Tibial artery (tissue), 4 donors: ENCODE measurements at regions not wholly inside any gene's neighbourhood (a gene's known extent, or its start where the extent isn't known, plus 50 kb on each side); places are given as distances from the start of the nearest gene placed in this dataset.

Source experiments
- DNase-seq, 2 donors: peaks; one replicate each; pipeline ENCODE4 v3.0.0-alpha.2; 2019
- H3K27ac ChIP-seq, 2 donors: fragments of 200-600 bp; sonication (generic) in 1 of 2; 1 replicate in 1 of 2; 2 replicates in 1 of 2; pipeline ENCODE4 v1.5.1; 2018 to 2019; ENCODE audit warnings: mild to moderate bottlenecking in 1 of 2
- H3K27me3 ChIP-seq, 2 donors: fragments of 200-600 bp; sonication (generic) in 1 of 2; one replicate each; pipeline versions ENCODE4 v1.5.1 to v1.6.0; 2016 to 2019
- H3K36me3 ChIP-seq, 3 donors: fragments of 200-600 bp; sonication (generic) in 2 of 3; one replicate each; pipeline ENCODE4 v1.5.1; 2016 to 2019; ENCODE audit warnings: mild to moderate bottlenecking in 2 of 3
- H3K4me1 ChIP-seq, 4 donors: fragments of 200-600 bp; sonication (generic) in 2 of 4; 1 replicate in 3 of 4; 2 replicates in 1 of 4; pipeline ENCODE4 v1.5.1; 2016 to 2019
- H3K4me3 ChIP-seq, 2 donors: fragments of 200-600 bp; sonication (generic) in 1 of 2; 1 replicate in 1 of 2; 2 replicates in 1 of 2; pipeline ENCODE4 v1.5.1; 2018 to 2019; ENCODE audit warnings: mild to moderate bottlenecking in 2 of 2
- H3K9me3 ChIP-seq, 3 donors: fragments of 200-600 bp; sonication (generic) in 1 of 3; one replicate each; pipeline ENCODE4 v1.5.1; 2016 to 2019
- intact Hi-C: fragments of 100-400 bp; cut with DNase I; formaldehyde crosslinking; loops from one replicate; pipeline ENCODE4 v1.15.0; 2023; ENCODE audit warnings: low total_unique reads
- TF ChIP-seq, protein P1 (sequence below), 2 experiments: fragments of 200-600 bp in 1 of 2; fragments of 450-650 bp in 1 of 2; IDR thresholded peaks; one replicate each; pipeline ENCODE4 v1.5.1; 2017 to 2019; ENCODE audit warnings: antibody characterized with exemption in 2 of 2, mild to moderate bottlenecking in 1 of 2, moderate library complexity in 1 of 2

- intact Hi-C loops, result no loop called here
- TF ChIP-seq, protein P1, sequence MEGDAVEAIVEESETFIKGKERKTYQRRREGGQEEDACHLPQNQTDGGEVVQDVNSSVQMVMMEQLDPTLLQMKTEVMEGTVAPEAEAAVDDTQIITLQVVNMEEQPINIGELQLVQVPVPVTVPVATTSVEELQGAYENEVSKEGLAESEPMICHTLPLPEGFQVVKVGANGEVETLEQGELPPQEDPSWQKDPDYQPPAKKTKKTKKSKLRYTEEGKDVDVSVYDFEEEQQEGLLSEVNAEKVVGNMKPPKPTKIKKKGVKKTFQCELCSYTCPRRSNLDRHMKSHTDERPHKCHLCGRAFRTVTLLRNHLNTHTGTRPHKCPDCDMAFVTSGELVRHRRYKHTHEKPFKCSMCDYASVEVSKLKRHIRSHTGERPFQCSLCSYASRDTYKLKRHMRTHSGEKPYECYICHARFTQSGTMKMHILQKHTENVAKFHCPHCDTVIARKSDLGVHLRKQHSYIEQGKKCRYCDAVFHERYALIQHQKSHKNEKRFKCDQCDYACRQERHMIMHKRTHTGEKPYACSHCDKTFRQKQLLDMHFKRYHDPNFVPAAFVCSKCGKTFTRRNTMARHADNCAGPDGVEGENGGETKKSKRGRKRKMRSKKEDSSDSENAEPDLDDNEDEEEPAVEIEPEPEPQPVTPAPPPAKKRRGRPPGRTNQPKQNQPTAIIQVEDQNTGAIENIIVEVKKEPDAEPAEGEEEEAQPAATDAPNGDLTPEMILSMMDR (IDR thresholded peaks at IDR 0.05), result no peak
- DNase-seq, result no peak
Measured at GRCh38 chr2:8095978-8096377, 585.9 kb upstream of the ID2 start.

DNA sequence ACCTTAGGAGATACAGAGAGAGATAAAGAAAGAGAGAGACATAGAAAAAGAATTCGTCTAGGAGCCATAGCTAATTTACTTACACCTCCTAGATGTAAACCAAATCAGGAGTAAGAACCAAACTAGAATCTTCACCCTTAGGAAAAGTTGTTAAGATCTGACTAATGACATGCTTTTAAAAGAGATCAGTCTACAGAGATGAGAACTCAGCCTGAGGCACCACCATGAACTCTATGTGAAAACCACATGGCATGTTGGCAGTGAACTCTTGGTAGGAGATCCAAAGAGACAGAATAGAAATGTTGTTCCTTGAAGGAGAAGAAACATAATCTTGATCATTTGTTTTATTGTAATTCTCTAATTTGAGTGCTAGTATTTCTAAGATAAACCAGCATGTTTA, 585.4 kb upstream of the ID2 start:
- Histone ChIP-seq H3K27me3 (no peaks in the 10 kb centered on the region), H3K4me1 (peaks cover 0 to under 1% (median 0%) of the 10 kb centered on the region in 4 donors), H3K4me3 (no peak overlapping the region), H3K9me3 (no peaks in the 10 kb centered on the region), H3K36me3 (no peaks in the 10 kb centered on the region), H3K27ac (no peak overlapping the region)
- DNase-seq, result no peak
- TF ChIP-seq, protein P1 (IDR thresholded peaks at IDR 0.05), result no peak
- intact Hi-C loops, result no loop called here

More at GRCh38 chr2:8095978-8096377, 585.9 kb upstream of the ID2 start:
- no peaks in the 10 kb centered on the region for H3K4me1 ChIP-seq
- H3K27me3 ChIP-seq, result no peaks in the 10 kb centered on the region
- H3K9me3 ChIP-seq, result no peaks in the 10 kb centered on the region
- H3K36me3 ChIP-seq, result no peaks in the 10 kb centered on the region
- no peak overlapping the region for H3K4me3 ChIP-seq
- H3K27ac ChIP-seq, result no peak overlapping the region

DNA sequence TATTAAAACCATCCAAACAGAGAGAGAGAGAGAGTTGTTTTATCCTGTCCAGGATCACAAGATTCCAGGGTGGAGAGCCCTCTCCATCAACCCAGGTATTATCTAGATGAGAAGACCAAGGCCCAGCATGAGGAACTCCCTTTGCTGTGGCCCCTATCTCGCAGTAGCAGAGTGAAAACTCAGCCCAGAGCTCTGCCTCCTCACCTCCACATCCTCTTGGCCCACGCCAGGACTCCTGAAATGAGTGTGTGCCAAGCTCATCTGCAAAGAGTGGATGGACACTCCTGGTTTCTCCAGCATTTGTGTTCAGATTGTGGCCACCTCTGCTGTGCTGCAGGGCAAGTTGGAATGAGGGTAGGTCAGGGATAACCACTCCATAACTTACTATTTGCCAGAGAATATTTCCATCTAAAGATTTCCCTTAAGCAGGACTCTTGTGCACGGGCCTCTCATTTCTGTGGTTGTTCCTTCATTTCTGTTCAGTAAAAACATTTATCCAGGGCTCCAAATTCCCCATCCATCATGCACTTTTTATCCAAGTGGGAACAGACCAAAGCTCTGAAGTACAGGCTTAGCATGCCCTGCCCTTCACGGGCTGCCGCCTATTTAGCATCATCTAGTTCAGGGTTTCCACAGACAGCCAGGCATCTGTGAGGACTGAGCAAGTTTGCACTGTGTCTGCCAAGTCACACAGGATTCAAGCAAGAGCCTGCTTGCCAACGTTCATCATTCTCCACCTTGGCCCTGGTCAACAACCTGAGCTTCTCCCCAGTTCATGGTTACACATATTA, 583.2 kb upstream of the ID2 start:
- no peaks in the 10 kb centered on the region for H3K9me3 ChIP-seq
- peaks cover 0 to 4% (median 0%) of the 10 kb centered on the region in 4 donors for H3K4me1 ChIP-seq
- no peaks in the 10 kb centered on the region for H3K27me3 ChIP-seq
- H3K27ac ChIP-seq, result no peak overlapping the region
- H3K36me3 ChIP-seq, result no peaks in the 10 kb centered on the region
- TF ChIP-seq, protein P1 (IDR thresholded peaks at IDR 0.05), result no peak
- intact Hi-C loops, result no loop called here
- no peak overlapping the region for H3K4me3 ChIP-seq
- no peak for DNase-seq

DNA sequence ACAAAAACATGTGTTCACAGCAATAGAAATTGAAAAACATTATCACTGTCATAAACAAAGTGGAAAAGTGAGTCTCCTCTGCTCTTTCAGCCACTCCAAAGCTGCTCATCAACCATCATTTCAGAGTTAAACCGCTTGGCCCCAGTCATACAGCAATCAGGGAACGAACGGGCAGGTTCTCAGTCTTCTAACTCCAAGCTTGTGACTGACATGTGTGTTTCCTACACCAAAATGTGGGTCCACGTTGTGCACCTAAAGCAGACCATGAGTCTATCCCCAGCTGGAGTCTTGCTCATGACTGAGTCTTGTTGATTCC, 582.6 kb upstream of the ID2 start:
- no peak overlapping the region for H3K27ac ChIP-seq
- peaks cover 0 to 4% (median 0%) of the 10 kb centered on the region in 4 donors for H3K4me1 ChIP-seq
- intact Hi-C loops, result no loop called here
- H3K4me3 ChIP-seq, result no peak overlapping the region
- TF ChIP-seq, protein P1 (IDR thresholded peaks at IDR 0.05), result no peak
- H3K27me3 ChIP-seq, result no peaks in the 10 kb centered on the region
- no peak for DNase-seq
- no peaks in the 10 kb centered on the region for H3K36me3 ChIP-seq
- no peaks in the 10 kb centered on the region for H3K9me3 ChIP-seq

GRCh38 chr2:8101614-8102277, 580.1 kb upstream of the ID2 start:
- no peaks in the 10 kb centered on the region for H3K9me3 ChIP-seq
- peaks cover 0 to 4% (median 0%) of the 10 kb centered on the region in 4 donors for H3K4me1 ChIP-seq
- no peak for DNase-seq
- intact Hi-C loops, result no loop called here
- no peaks in the 10 kb centered on the region for H3K27me3 ChIP-seq
- no peak overlapping the region for H3K4me3 ChIP-seq
- H3K27ac ChIP-seq, result no peak overlapping the region
- TF ChIP-seq, protein P1 (IDR thresholded peaks at IDR 0.05), result no peak
- H3K36me3 ChIP-seq, result no peaks in the 10 kb centered on the region
